Subcutaneous abdominal adipose tissue (tissue), 5 donors: ENCODE measurements at regions not wholly inside any gene's neighbourhood (a gene's known extent, or its start where the extent isn't known, plus 50 kb on each side); places are given as distances from the start of the nearest gene placed in this dataset.

Source experiments
- H3K27ac ChIP-seq: one replicate; pipeline ENCODE4 v1.7.0; 2013; ENCODE audit warnings: low read depth, mild to moderate bottlenecking, inconsistent platforms, low read length, moderate library complexity
- H3K27me3 ChIP-seq, 5 donors: one replicate each; pipeline ENCODE4 v1.7.0; 2013; ENCODE audit warnings: low read length in 5 of 5, inconsistent platforms in 1 of 5; ENCODE audit not compliant: control insufficient read depth in 5 of 5, insufficient read depth in 4 of 5
- H3K36me3 ChIP-seq, 5 donors: one replicate each; pipeline ENCODE4 v1.7.0; 2013; ENCODE audit warnings: low read length in 5 of 5; ENCODE audit not compliant: control insufficient read depth in 5 of 5, insufficient read depth in 5 of 5
- H3K4me1 ChIP-seq, 5 donors: one replicate each; pipeline ENCODE4 v1.7.0; 2013; ENCODE audit warnings: low read length in 5 of 5, mild to moderate bottlenecking in 3 of 5, moderate library complexity in 1 of 5; ENCODE audit not compliant: control insufficient read depth in 5 of 5, insufficient read depth in 5 of 5
- H3K4me3 ChIP-seq, 5 donors: one replicate each; pipeline ENCODE4 v1.7.0; 2013; ENCODE audit warnings: low read length in 5 of 5, low read depth in 1 of 5
- H3K9ac ChIP-seq, 5 donors: one replicate each; pipeline ENCODE4 v1.7.0; 2013; ENCODE audit warnings: low read length in 5 of 5, mild to moderate bottlenecking in 4 of 5, moderate library complexity in 3 of 5
- H3K9me3 ChIP-seq, 5 donors: one replicate each; pipeline ENCODE4 v1.7.0; 2013; ENCODE audit warnings: low read length in 5 of 5; ENCODE audit not compliant: control insufficient read depth in 5 of 5
- donor health status: healthy.
- donor health status: healthy.
- donor health status: healthy.
- donor health status: healthy.
- donor health status: healthy.

GRCh38 chr2:189265696-189266320 is 86.2 kb upstream of the COL5A2 start:
- Histone ChIP-seq H3K9me3 (peaks cover 0 to 2% (median 0%) of the 10 kb centered on the region in 5 donors), H3K4me3 (no peak overlapping the region), H3K27ac (no peak overlapping the region)

GRCh38 chr2:189267491-189267890 is 87.9 kb upstream of the COL5A2 start:
- Histone ChIP-seq H3K27ac (no peak overlapping the region), H3K4me1 (peaks cover 0 to 8% (median 0%) of the 10 kb centered on the region in 5 donors), H3K36me3 (no peaks in the 10 kb centered on the region)

More at GRCh38 chr2:189265696-189266320, 86.2 kb upstream of the COL5A2 start:
- Histone ChIP-seq H3K9ac (no peak overlapping the region), H3K27me3 (no peaks in the 10 kb centered on the region), H3K36me3 (no peaks in the 10 kb centered on the region), H3K4me1 (peaks cover 0 to 8% (median 6%) of the 10 kb centered on the region in 5 donors)

DNA sequence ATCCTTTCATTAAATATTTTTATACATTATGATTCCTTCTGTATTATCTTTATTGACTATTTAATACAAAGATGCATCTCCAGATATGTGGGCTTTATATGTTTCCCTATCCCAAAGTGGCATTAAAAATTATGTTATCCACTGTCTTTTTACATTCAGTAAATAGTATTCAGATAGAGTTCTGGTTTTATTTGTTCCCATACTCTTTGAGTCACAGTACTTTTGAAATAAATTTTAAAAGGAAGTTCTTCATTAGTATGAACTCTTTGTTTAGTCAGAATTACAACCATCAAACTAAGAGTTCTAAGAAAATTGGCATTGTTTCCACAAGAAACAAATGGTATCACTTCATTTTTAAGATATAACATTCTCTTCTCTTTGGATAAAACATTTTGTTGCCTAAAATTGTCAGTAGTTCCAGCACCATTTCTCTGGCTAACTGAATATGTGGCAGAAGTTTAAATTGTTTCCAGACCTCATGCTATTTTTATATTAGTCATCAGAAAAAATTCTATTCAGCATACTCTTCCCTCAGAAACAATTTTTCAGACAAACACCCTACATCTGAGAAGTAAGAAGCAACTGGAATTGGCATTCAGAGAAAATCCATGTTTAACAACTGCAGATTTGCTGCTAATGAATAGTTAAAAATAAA is 88.5 kb upstream of the COL5A2 start:
- H3K9me3 ChIP-seq = peaks cover 0 to 2% (median 0%) of the 10 kb centered on the region in 5 donors
- H3K4me1 ChIP-seq = peaks cover 0 to 8% (median 0%) of the 10 kb centered on the region in 5 donors
- no peaks in the 10 kb centered on the region for H3K27me3 ChIP-seq
- H3K27ac ChIP-seq = peak overlapping the region; percentile 29
- no peaks in the 10 kb centered on the region for H3K36me3 ChIP-seq
- no peak overlapping the region for H3K4me3 ChIP-seq
- H3K9ac ChIP-seq = no peak overlapping the region

More at GRCh38 chr2:189267491-189267890, 87.9 kb upstream of the COL5A2 start:
- Histone ChIP-seq H3K4me3 (no peak overlapping the region), H3K27me3 (no peaks in the 10 kb centered on the region), H3K9me3 (peaks cover 0 to 2% (median 0%) of the 10 kb centered on the region in 5 donors), H3K9ac (no peak overlapping the region)

DNA sequence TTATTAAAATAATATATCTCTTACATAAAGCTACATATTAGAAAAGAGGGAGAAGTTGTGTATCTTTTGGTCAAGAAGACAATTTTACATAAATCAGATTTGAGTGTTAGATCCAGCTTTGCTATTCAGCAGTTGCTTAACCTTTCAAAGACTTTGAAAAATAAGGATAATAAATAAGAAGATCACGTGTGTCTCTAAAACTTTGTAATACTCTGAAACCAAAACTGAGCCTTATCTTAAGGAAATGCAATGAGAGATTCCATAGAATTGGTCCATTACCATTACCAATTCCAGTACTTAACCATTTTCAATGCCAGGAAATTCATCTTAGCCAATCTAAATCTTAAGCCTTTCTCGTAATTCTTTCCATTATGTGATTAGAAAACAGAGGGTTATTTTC is 89.2 kb upstream of the COL5A2 start:
- H3K27me3 ChIP-seq = no peaks in the 10 kb centered on the region

GRCh38 chr2:189273734-189274133 is 94.2 kb upstream of the COL5A2 start:
- no peaks in the 10 kb centered on the region for H3K27me3 ChIP-seq
- no peak overlapping the region for H3K9ac ChIP-seq
- no peaks in the 10 kb centered on the region for H3K36me3 ChIP-seq
- no peak overlapping the region for H3K27ac ChIP-seq
- H3K9me3 ChIP-seq = no peaks in the 10 kb centered on the region
- H3K4me3 ChIP-seq = no peak overlapping the region
- H3K4me1 ChIP-seq = peaks cover 0 to 6% (median 0%) of the 10 kb centered on the region in 5 donors

More for the DNA sequence above, 89.2 kb upstream of the COL5A2 start:
- peaks cover 0 to 8% (median 0%) of the 10 kb centered on the region in 5 donors for H3K4me1 ChIP-seq
- H3K4me3 ChIP-seq = no peak overlapping the region
- H3K9me3 ChIP-seq = peaks cover 0 to 2% (median 0%) of the 10 kb centered on the region in 5 donors
- no peak overlapping the region for H3K9ac ChIP-seq
- H3K27ac ChIP-seq = no peak overlapping the region
- H3K36me3 ChIP-seq = no peaks in the 10 kb centered on the region

GRCh38 chr2:189274361-189274760 is 94.8 kb upstream of the COL5A2 start:
- H3K9ac ChIP-seq = no peak overlapping the region
- H3K4me3 ChIP-seq = no peak overlapping the region
- no peak overlapping the region for H3K27ac ChIP-seq

DNA sequence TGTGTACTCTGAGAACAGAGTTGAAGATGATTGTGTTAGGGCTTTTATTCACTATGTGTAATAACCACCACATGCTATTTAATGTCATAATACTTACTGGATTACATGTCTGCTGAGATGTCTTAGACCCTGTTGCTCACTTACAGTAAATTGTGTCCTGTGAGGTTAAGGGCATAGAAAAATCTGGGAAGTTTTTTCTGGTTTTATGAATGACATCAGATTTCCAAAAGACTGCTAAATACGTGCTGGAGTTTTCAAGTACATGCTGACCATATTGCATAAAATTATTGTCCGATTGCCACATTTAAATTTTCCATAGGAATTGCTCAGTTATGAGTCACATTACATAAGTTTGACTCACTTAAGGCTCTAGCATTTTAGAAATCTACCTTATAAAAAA is 96.7 kb upstream of the COL5A2 start:
- Histone ChIP-seq H3K4me1 (peaks cover 0 to 6% (median 0%) of the 10 kb centered on the region in 5 donors), H3K27me3 (no peaks in the 10 kb centered on the region), H3K27ac (no peak overlapping the region), H3K9me3 (no peaks in the 10 kb centered on the region), H3K36me3 (no peaks in the 10 kb centered on the region), H3K9ac (no peak overlapping the region), H3K4me3 (no peak overlapping the region)

More at GRCh38 chr2:189274361-189274760, 94.8 kb upstream of the COL5A2 start:
- no peaks in the 10 kb centered on the region for H3K9me3 ChIP-seq
- H3K4me1 ChIP-seq = peaks cover 0 to 6% (median 0%) of the 10 kb centered on the region in 5 donors
- no peaks in the 10 kb centered on the region for H3K36me3 ChIP-seq
- no peaks in the 10 kb centered on the region for H3K27me3 ChIP-seq

GRCh38 chr2:189281201-189281600 is 101.6 kb upstream of the COL5A2 start:
- Histone ChIP-seq H3K27ac (no peak overlapping the region), H3K4me1 (peaks cover 0 to 1% (median 0%) of the 10 kb centered on the region in 5 donors), H3K9me3 (no peaks in the 10 kb centered on the region), H3K9ac (no peak overlapping the region), H3K36me3 (no peaks in the 10 kb centered on the region), H3K27me3 (no peaks in the 10 kb centered on the region), H3K4me3 (no peak overlapping the region)

DNA sequence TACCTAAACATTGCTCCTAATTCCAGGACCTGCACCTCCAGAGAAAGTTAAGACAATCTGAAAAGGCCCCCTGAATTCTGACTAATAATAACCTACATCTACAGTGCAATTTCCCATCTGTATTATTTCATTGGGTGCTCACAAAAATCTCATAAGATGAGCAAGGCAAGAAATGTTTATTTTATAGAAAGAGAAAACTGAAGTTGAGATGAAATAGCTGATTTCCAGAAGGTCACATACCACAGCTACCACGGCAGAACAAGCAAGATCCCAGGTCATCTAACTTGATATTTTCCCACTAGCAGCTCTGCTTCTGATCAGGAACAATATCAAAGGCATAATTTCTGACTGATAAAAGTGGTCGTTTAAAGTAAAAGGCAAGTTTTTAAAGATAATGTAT is 105.8 kb upstream of the COL5A2 start:
- no peak overlapping the region for H3K9ac ChIP-seq
- H3K27ac ChIP-seq = peak overlapping the region; percentile 71
- no peaks in the 10 kb centered on the region for H3K27me3 ChIP-seq
- H3K4me3 ChIP-seq = no peak overlapping the region
- no peaks in the 10 kb centered on the region for H3K36me3 ChIP-seq
- H3K4me1 ChIP-seq = no peaks in the 10 kb centered on the region
- H3K9me3 ChIP-seq = no peaks in the 10 kb centered on the region

- H3K27me3 ChIP-seq = no peaks in the 10 kb centered on the region
- no peaks in the 10 kb centered on the region for H3K9me3 ChIP-seq
- H3K4me3 ChIP-seq = no peak overlapping the region
- no peaks in the 10 kb centered on the region for H3K36me3 ChIP-seq
- H3K4me1 ChIP-seq = no peaks in the 10 kb centered on the region
- H3K9ac ChIP-seq = peak overlapping the region in 1 of 5 donors; percentile 37
- peak overlapping the region; percentile 71 for H3K27ac ChIP-seq
Measured at GRCh38 chr2:189285962-189286645, 106.5 kb upstream of the COL5A2 start.
